Stimulated activated naive CD8-positive, alpha-beta T cell treated with anti-CD3 and anti-CD28 coated beads, Interleukin-15, Interleukin-2, amounts not matched to agents 100 U/mL and 50 U/mL, for 24 hours (primary cell): ENCODE measurements at regions not wholly inside any gene's neighbourhood (a gene's known extent, or its start where the extent isn't known, plus 50 kb on each side); places are given as distances from the start of the nearest gene placed in this dataset.
"Not testable (repeated sequence)": the region's sequence is repeated elsewhere in the genome, so short reads cannot be mapped to it uniquely, and the experiment has no call there.

ENCODE experiments used
- ATAC-seq: fragments of 150-1000 bp; cut with Tn5 transposase; one replicate; pipeline ENCODE4 v1.10.0; 2021
- DNase-seq: peaks from one replicate; pipeline ENCODE4 v3.0.0; 2021

GRCh38 chr10:25713894-25714240 lies 220.2 kb upstream of the MYO3A start:
- ATAC-seq = no peak
- DNase-seq = no peak

DNA sequence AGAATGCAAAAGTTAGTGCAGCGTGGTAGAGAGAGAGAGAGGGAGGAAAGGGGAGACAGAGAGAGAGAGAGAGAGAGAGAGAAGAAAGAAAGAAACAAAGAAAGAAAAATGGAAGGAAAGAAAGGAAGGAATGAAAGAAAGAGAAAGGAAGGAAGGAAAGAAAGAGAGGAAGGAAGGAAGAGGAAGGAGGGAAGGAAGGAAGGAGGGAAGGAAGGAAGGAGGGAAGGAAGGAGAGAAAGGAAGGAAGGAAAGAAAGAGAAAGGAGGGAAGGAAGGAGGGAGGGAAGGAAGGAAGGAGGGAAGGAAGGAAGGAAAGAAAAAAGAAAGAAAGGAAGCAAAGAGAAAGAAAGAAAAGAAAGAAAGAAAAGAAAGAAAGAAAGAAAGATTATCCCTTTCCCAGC lies 209.8 kb upstream of the MYO3A start:
- no peak for ATAC-seq

GRCh38 chr10:25725917-25726716 lies 207.9 kb upstream of the MYO3A start:
- peak; percentile 13 for DNase-seq
- no peak for ATAC-seq

More for the DNA sequence above, 209.8 kb upstream of the MYO3A start:
- no peak for DNase-seq

DNA sequence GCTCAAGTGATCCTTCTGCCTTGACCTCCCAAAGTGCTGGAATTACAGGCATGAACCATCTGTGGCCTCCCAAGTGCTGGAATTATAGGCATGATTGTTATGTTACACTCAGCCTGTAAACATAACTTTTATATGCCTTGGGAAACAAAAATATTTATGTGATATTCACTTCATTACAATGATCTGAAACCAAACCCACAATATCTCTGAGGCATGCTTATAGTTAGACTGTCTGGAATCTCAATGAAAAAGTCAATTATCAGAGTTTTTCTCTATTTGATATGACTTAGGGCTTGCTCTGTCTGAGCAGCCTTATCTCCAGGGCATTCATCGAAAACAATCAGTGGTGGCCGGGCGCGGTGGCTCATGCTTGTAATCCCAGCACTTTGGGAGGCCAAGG lies 195.3 kb upstream of the MYO3A start:
- ATAC-seq (no peak), DNase-seq (no peak)

DNA sequence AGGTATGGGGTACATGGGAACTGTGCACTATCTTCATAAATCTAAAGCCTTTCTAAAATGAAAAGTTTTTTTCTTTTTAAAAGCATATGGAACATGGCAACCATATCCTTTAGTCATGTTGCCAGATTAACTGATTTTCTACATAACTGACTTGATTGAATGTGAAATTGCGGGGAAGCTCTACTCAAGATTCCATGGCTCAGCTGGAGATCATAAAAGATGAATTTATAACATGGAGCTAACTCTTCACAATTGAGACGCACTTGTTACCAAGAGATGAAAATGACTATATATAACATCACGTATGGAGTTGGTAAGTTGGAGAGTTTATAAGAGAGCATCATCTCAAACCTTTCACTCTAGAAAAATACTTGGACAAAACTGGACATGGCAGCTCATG lies 190.2 kb upstream of the MYO3A start:
- ATAC-seq (no peak), DNase-seq (no peak)

- DNase-seq (no peak), ATAC-seq (no peak)
These were observed 189.5 kb upstream of the MYO3A start for GRCh38 chr10:25744574-25744973.

GRCh38 chr10:25745976-25746375 lies 188.1 kb upstream of the MYO3A start:
- ATAC-seq = no peak

DNA sequence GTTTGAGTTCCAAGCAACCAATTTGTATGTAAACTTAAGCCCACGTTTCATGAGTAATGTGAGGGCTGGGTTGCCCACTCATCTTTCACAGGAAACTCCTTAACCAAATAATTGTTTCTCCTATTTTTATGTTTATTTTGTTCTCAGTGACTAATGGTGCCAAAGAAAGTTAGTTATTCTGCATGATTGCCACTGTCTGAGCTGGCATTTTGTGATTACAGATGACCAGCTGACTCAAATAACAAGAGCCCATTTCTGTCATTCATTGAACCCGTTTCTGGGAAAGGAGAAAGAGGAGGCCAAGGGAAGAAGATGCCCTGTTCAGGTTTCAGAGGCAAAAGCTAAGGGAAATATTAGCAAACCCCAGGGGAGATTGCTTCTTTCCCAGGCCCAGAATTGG lies 186.9 kb upstream of the MYO3A start:
- DNase-seq (no peak), ATAC-seq (no peak)

More at GRCh38 chr10:25745976-25746375, 188.1 kb upstream of the MYO3A start:
- DNase-seq = no peak

DNA sequence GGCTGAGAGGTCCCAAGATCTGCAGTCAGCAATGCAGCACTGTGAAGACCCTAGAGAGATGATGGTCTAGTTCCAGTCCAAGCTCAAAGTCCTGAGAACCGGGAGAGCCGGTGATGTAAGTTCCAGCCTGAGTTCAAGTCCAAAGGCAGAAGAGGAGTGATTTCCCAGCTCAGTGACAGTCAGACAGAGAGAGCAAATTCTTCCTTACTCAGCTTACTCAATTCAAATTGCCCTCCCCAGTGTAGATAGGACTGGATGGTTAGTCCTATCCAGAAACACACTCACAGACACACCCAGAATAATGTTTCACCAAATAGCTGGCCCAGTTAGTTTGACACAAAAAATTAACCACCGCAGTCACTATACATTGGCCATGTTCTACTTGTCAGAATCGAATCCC lies 185.5 kb upstream of the MYO3A start:
- no peak for ATAC-seq
- DNase-seq = no peak

GRCh38 chr10:25753776-25754175 lies 180.3 kb upstream of the MYO3A start:
- ATAC-seq = no peak
- no peak for DNase-seq

- not testable (repeated sequence) for DNase-seq, ATAC-seq
These were observed 178.2 kb upstream of the MYO3A start for GRCh38 chr10:25755874-25756273.

DNA sequence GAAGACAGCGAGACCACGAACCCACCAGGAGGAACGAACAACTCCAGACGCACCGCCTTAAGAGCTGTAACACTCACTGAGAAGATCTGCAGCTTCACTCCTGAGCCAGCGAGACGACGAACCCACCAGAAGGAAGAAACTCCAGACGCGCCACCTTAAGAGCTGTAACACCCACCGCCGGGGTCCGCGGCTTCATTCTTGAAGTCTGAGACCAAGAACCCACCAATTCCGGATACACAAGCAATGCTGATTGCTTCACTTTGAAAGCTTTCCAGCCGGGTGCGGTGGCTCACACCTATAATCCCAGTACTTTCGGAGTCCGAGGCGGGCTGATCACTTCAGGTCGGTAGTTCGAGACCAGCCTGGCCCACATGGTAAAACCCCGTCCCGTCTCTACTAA lies 177.2 kb upstream of the MYO3A start:
- no peak for ATAC-seq
- no peak for DNase-seq

DNA sequence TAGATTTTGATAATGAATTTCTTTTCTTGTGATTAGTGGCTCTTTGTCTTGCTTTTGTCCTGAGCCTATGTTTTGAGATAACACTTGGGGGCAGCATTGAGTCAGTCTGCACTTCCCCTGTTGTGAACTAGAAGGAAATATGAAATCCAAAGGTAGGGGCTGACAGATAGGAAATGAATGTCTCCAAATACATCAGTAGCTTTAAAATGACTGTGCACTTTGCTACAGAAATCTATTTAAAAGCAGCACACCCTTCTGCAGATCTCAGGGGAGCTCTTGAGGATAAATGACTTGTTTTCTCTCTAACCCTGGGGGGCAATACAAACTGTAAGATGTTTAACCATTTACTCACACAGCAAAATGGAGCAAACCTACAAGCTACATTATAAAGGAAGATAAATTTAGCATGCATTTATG lies 176.0 kb upstream of the MYO3A start:
- no peak for ATAC-seq
- no peak for DNase-seq

DNA sequence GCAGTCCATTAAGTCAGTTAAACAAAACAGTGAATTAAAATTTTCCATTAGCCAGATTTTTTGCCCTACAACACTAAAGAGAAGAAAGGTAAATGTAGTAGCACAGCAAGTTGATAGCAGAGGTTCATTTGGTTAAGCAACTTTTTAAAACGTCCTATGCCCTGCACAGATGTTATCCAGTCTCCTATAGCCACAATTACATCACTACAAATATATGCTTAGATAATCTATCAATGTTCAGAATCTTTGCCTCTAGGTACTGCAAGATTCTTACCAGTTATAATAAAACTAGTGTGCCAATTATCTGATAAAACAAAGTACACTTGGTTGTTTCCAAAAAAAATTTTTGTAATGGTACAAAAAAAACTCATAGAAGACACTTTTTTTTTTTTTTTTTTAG lies 175.5 kb upstream of the MYO3A start:
- ATAC-seq (no peak), DNase-seq (no peak)

DNA sequence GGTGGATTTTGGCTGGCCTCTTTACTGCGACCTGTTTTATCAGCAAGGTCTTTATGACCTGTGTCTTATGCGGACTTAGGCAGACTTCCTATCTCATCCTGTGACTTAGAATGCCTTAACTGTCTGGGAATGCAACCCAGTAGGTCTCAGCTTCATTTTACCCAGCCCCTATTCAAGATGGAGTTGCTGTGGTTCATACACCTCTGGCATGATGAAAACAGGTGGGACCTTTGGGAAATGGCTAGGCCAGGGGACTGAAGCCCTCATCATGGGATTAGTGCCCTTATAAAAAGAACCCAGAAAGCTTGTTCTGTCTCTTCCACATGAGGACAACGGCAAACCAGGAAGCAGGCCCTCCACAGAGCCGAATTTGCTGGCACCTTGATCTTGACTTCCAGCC lies 172.1 kb upstream of the MYO3A start:
- DNase-seq = no peak
- no peak for ATAC-seq

DNA sequence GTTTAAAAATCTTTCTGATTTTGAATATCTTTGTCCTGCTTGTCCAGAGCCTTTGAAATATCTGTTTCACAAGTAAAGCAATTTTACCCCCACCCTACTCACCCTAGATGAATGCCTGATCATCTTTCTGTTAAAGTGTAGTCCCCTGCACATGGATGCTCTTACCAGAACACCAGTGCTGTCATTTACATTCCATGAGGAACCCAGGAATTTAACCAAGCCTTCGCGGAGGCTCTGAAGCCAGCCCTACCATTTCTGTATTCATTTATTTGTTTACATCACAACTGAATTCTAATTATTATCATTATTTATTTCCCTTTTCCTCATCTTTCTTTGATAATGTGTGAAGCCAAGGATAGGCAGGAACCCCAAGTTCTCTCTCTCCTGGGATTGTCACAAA lies 167.8 kb upstream of the MYO3A start:
- ATAC-seq = no peak
- no peak for DNase-seq

GRCh38 chr10:25766687-25767221 lies 167.3 kb upstream of the MYO3A start:
- ATAC-seq (no peak), DNase-seq (no peak)

DNA sequence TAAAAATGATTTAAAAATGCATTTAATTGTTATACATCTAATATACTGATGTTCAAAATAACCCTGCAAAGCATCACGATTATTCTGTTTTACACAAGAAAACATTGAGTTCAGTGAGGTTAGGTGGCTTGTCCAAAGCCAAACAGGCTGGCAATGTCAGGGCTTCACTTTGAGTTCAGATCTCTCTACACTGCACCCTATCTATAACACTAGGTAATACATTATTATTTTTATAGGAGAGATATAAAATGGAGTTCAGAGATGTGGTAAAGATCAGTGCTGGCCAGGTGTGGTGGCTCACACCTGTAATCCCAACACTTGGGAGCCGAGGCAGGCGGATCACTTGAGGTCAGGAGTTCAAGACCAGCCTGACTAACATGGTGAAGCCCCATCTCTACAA lies 165.9 kb upstream of the MYO3A start:
- DNase-seq = no peak
- no peak for ATAC-seq

DNA sequence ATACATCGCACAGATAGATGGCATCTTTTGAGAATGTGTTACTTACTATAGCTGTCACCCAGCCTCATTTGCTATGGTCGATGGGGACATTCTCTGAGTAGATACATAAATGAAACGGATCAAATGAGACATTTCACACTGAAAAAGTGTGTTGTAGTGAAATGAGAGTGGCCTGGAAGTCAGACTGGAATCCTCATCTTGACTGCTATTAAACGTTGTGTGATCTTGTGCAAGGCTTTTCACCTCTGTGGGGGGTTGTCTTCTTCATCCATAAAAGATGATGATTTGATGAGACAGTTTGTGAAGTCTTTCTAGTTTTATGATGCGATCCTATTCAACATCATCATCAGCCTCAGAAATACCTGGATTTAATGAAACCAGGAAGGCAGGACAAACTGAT lies 155.4 kb upstream of the MYO3A start:
- DNase-seq = no peak
- ATAC-seq = no peak

DNA sequence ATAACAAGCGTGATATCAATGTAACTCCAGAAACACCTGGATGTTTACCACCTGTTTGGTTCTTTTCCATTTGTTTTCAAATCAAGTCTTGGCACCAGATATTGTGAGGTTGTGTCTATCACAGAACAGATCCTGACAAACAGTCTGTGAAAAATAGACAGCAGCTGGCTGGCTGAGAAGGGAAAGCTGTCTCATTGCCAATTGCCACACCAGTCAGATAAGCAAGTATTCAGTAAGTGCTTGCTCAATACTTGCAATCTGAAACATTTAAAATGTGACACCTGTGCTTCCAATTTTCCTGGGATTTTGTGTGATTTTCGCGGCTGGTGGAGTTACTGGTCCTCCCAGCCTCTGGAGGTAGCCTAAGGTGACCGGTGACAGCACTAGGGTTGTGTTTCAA lies 147.9 kb upstream of the MYO3A start:
- DNase-seq (no peak), ATAC-seq (no peak)

DNA sequence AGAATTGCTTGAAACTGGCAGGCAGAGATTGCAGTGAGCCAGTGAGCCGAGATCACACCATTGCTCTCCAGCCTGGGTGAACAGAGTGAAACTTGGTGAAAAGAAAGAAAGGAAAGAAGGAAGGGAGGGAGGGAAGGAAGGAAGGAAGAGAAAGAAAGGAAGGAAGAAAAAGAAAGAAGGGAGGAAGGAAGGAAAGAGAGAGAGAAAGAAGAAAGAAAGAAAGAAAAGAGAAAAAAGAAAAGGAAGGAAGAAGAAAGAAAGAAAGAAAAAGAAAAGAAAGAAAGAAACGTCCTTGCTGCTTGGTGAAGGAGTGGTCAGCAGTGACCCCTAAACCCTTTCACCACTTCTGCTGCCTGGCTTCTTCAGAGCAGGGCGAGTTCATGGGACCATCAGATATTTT lies 147.1 kb upstream of the MYO3A start:
- ATAC-seq = no peak
- DNase-seq = no peak

DNA sequence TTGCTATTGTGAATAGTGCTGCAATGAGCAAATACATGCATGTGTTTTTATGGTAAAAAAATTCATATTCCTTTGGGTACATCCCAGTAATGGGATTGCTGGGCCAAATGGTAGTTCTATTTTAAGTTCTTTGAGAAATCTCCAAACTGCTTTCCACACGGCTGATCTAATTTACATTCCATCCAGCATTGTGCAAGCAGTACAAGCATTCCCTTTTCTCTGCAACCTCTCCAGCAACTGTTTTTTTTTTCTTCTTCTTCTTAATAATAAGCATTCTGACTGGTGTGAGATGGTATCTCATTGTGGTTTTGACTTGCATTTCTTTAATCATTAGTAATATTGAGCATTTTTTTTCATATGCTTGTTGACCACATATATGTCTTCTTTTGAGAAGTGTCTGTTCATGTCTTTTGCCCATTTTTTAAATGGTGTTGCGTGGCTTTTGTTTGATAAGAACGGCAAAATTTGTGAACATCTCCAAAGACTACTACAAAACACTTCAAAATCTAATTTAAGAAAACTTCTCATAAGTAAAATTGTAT lies 136.1 kb upstream of the MYO3A start:
- ATAC-seq (no peak), DNase-seq (no peak)

DNA sequence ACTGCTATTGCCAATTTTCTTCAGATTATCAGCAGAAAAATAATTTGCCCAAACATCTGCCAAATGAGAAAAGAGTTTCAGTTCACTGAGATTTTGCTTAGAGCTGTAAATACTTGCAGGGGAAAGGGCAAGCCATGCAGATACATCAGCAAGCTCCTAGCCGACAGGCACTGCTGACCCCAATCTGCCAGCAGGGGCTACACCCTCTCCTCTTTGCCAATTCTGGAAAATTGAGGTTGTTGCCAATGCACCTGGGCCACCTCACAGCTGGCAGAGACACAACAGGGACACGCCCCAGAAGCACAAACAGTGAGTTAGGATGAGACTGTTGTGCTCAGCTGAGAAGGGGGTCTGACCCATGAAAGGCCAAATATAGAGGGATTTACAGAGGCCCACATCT lies 129.5 kb upstream of the MYO3A start:
- DNase-seq (no peak), ATAC-seq (no peak)

GRCh38 chr10:25805986-25806385 lies 128.0 kb upstream of the MYO3A start:
- ATAC-seq (no peak), DNase-seq (no peak)
